PFSK-1 (cell line): ENCODE measurements at regions not wholly inside any gene's neighbourhood (a gene's known extent, or its start where the extent isn't known, plus 50 kb on each side); places are given as distances from the start of the nearest gene placed in this dataset.

Source experiments
- FOXP2 ChIP-seq: optimal IDR thresholded peaks from 2 replicates; pipeline ENCODE3; 2011; ENCODE audit warnings: borderline replicate concordance, control low read depth, inconsistent platforms; ENCODE audit not compliant: insufficient read depth; ENCODE audit errors: extremely low read length, extremely low read depth
- POLR2AphosphoS5 ChIP-seq: IDR thresholded peaks from 2 replicates; pipeline ENCODE4 v1.6.1; 2012; ENCODE audit warnings: low read depth, mild to moderate bottlenecking, control low read depth, low read length, moderate library complexity
- SIN3A ChIP-seq: IDR thresholded peaks from 2 replicates; pipeline ENCODE4 v1.6.1; 2012; ENCODE audit warnings: mild to moderate bottlenecking, low read length, moderate library complexity, borderline replicate concordance; ENCODE audit not compliant: insufficient read depth
- TAF1 ChIP-seq: IDR thresholded peaks from 2 replicates; pipeline ENCODE4 v1.6.1; 2012; ENCODE audit warnings: low read length, control low read depth, borderline replicate concordance; ENCODE audit not compliant: insufficient read depth
- TF ChIP-seq, protein P1 (sequence below), 2 experiments: IDR thresholded peaks; 2 replicates each; pipeline versions ENCODE4 v1.6.1 to v1.8.0; 2011 to 2012; ENCODE audit warnings: low read depth in 2 of 2, low read length in 2 of 2, control low read depth in 1 of 2, inconsistent platforms in 1 of 2, mild to moderate bottlenecking in 1 of 2, moderate library complexity in 1 of 2; ENCODE audit not compliant: insufficient read depth in 1 of 2

DNA sequence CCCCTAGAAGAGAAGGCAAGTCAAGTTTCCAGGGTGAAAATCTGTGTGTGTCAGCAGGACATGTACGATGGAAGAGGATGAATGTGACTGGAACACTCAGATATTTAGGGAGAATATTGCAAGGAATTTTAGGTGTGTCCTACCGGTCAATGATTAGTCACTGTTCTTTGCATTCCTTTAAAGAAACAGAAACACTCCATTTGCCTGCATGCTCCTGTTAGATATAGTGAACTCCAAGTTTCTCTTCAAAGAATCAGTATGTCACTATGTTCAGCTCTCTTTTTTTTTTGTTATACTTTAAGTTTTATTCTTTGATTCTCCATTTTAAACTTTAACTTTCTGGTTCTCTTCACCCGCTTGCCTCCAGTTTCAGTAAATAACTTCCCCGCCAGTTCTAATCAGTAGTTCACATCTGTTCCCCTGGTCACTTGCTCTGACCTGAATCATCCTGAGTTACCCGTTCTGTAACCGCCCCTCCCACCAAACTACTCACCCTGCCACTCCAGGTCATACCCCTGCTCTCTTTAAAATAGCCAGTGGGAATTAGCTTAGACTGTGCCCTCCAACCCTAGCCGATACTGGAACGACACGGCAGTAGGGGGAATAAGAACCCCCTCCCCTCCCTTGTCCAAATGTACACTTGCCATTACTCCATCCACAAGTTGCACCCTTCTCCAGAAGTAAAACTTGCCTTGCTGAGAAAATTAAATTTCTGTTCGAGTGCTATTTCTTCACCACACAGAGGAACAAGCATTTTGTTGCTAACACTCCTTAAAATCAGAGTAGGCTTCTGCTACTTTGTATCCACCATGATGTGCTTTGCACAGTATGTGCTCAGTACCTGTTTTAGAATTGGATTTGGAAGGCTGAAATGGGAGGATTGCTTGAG lies 268.4 kb downstream of the METTL4 start:
- no peak for TF ChIP-seq POLR2AphosphoS5
- no peak for TF ChIP-seq TAF1
- no peak for TF ChIP-seq FOXP2
- TF ChIP-seq SIN3A, result no peak
- TF ChIP-seq, protein P1, sequence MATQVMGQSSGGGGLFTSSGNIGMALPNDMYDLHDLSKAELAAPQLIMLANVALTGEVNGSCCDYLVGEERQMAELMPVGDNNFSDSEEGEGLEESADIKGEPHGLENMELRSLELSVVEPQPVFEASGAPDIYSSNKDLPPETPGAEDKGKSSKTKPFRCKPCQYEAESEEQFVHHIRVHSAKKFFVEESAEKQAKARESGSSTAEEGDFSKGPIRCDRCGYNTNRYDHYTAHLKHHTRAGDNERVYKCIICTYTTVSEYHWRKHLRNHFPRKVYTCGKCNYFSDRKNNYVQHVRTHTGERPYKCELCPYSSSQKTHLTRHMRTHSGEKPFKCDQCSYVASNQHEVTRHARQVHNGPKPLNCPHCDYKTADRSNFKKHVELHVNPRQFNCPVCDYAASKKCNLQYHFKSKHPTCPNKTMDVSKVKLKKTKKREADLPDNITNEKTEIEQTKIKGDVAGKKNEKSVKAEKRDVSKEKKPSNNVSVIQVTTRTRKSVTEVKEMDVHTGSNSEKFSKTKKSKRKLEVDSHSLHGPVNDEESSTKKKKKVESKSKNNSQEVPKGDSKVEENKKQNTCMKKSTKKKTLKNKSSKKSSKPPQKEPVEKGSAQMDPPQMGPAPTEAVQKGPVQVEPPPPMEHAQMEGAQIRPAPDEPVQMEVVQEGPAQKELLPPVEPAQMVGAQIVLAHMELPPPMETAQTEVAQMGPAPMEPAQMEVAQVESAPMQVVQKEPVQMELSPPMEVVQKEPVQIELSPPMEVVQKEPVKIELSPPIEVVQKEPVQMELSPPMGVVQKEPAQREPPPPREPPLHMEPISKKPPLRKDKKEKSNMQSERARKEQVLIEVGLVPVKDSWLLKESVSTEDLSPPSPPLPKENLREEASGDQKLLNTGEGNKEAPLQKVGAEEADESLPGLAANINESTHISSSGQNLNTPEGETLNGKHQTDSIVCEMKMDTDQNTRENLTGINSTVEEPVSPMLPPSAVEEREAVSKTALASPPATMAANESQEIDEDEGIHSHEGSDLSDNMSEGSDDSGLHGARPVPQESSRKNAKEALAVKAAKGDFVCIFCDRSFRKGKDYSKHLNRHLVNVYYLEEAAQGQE (IDR thresholded peaks at IDR 0.05; ENCODE audit: insufficient read depth in 1 of 2, low read depth in 2 of 2, low read length in 2 of 2), result no peak

DNA sequence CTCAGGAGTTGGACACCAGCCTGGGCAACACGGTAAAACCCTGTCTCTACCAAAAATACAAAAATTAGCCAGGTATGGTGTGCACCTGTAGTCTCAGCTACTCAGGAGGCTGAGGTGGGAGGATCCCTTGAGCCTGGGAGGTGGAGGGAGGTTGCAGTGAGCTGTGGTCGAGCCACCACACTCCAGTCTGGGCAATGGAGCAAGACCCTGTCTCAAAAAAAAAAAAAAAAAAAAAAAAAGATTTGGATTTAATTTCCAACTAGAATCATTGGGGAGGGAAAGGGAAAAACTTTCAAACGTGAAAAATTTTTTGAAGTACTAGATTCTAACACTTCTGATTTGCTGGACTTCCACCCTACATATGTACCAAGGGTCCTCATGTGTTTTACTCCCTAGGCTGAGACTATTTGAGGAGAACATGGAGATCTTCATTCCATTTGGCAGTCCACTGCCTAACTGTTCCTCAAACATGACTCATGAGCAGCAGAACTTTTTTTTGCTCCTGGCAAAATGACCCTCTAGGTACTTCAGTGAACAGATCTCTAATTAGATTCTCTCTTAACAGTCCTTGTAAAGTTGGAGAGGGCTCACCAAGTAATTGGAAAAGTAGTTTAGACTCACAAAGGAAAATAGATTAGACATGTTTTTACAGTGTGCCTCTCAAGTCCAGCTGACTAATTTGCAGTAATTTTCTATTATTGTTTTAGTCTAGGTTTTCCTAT lies 267.6 kb downstream of the METTL4 start:
- TF ChIP-seq SIN3A (no peak), POLR2AphosphoS5 (no peak), FOXP2 (no peak), TAF1 (no peak)
- TF ChIP-seq, protein P1 (IDR thresholded peaks at IDR 0.05; ENCODE audit: insufficient read depth in 1 of 2, low read depth in 2 of 2, low read length in 2 of 2), result no peak

DNA sequence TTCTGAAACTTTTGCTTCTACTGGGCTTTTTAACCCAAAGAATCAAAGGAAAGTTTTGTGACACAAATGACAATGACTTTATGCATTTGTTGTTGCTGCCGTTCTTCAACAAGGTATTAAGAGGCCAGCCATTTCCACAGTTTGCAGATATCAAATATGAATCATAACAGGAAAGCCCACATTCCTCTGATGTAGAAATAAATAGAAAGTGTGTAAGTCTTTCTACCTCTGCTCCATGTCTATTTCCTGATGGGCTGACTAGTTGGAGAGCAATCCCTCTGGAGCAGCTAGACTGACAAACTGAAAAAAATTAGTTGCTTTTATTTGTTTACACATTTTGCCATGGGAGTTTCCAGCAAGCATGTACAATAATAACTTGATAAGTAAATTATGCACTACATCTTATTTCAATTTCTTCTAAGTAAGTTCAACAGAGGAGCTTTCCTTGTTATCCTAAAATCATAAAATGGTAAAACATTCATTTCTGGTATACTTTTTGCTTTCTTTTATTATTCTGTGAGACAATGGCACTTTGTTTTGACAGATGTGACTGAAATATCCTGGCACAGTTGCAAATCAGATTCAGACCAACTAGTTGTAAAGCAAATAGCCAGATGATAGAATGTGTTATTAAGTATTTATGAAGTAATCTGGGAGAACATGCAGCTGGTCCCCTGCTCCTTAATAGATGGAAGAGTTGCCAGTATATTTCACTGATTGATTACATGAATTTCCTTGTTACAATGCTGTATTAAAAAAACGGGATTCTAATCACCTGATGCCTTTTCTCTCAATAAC lies 266.7 kb downstream of the METTL4 start:
- TF ChIP-seq, protein P1 (IDR thresholded peaks at IDR 0.05; ENCODE audit: insufficient read depth in 1 of 2, low read depth in 2 of 2, low read length in 2 of 2), result no peak
- TF ChIP-seq FOXP2 (no peak), SIN3A (no peak), POLR2AphosphoS5 (no peak), TAF1 (no peak)

- TF ChIP-seq, protein P1 (IDR thresholded peaks at IDR 0.05; ENCODE audit: insufficient read depth in 1 of 2, low read depth in 2 of 2, low read length in 2 of 2), result no peak
- TF ChIP-seq FOXP2 (no peak), TAF1 (no peak), SIN3A (no peak), POLR2AphosphoS5 (no peak)
These were observed 264.7 kb downstream of the METTL4 start for GRCh38 chr18:2306606-2307005.
